ENCODE measurements at regions not wholly inside any gene's neighbourhood (a gene's known extent, or its start where the extent isn't known, plus 50 kb on each side); places are given as distances from the start of the nearest gene placed in this dataset.
"Not testable (repeated sequence)": the region's sequence is repeated elsewhere in the genome, so short reads cannot be mapped to it uniquely, and the experiment has no call there.

- H3K4me3 ChIP-seq; H3K4me1 ChIP-seq (replicated peaks); H3K27ac ChIP-seq; H3K36me3 ChIP-seq; DNase-seq (ENCODE audit: low spot score); H3K27me3 ChIP-seq (replicated peaks; ENCODE audit: insufficient read depth); intact Hi-C loops (cut with DNase I); H3K9me3 ChIP-seq: not testable (repeated sequence)
Measured at GRCh38 chr10:47675577-47675976, 87.8 kb downstream of the SYT15B start.

- H3K4me1 ChIP-seq (replicated peaks); DNase-seq (ENCODE audit: low spot score); intact Hi-C loops (cut with DNase I); H3K27ac ChIP-seq; H3K4me3 ChIP-seq; H3K27me3 ChIP-seq (replicated peaks; ENCODE audit: insufficient read depth); H3K9me3 ChIP-seq; H3K36me3 ChIP-seq: not testable (repeated sequence)
- no CpG with 5 or more reads among the region's 1 CpG for WGBS
Measured at GRCh38 chr10:47673128-47673527, 90.3 kb downstream of the SYT15B start.

GRCh38 chr10:47670857-47671256, 92.5 kb downstream of the SYT15B start:
- H3K27me3 ChIP-seq (replicated peaks; ENCODE audit: insufficient read depth); H3K9me3 ChIP-seq; H3K27ac ChIP-seq; intact Hi-C loops (cut with DNase I); H3K4me3 ChIP-seq; H3K4me1 ChIP-seq (replicated peaks); DNase-seq (ENCODE audit: low spot score); H3K36me3 ChIP-seq: not testable (repeated sequence)
- 72% methylated on average over 1 of the region's 2 CpGs for WGBS

- H3K4me1 ChIP-seq (replicated peaks); intact Hi-C loops (cut with DNase I); H3K9me3 ChIP-seq; H3K36me3 ChIP-seq; H3K27me3 ChIP-seq (replicated peaks; ENCODE audit: insufficient read depth); DNase-seq (ENCODE audit: low spot score); H3K27ac ChIP-seq; H3K4me3 ChIP-seq: not testable (repeated sequence)
- 79% methylated on average over 5 of the region's 8 CpGs for WGBS
Measured at GRCh38 chr10:47661955-47662577, 101.3 kb downstream of the SYT15B start.

- H3K4me1 ChIP-seq (replicated peaks); H3K4me3 ChIP-seq; H3K27me3 ChIP-seq (replicated peaks; ENCODE audit: insufficient read depth); H3K9me3 ChIP-seq; H3K27ac ChIP-seq; intact Hi-C loops (cut with DNase I); DNase-seq (ENCODE audit: low spot score); H3K36me3 ChIP-seq: not testable (repeated sequence)
- WGBS: 71% methylated on average over 1 of the region's 2 CpGs
Measured at GRCh38 chr10:47656732-47657131, 106.7 kb downstream of the SYT15B start.

- H3K4me1 ChIP-seq (replicated peaks); H3K27ac ChIP-seq; H3K9me3 ChIP-seq; H3K27me3 ChIP-seq (replicated peaks; ENCODE audit: insufficient read depth); DNase-seq (ENCODE audit: low spot score); H3K4me3 ChIP-seq; intact Hi-C loops (cut with DNase I); H3K36me3 ChIP-seq: not testable (repeated sequence)
- WGBS: 78% methylated on average over 1 of the region's 4 CpGs
Measured at GRCh38 chr10:47654161-47654560, 109.2 kb downstream of the SYT15B start.

- DNase-seq (ENCODE audit: low spot score): not testable (repeated sequence)
- 50% methylated on average over 1 of the region's 2 CpGs for WGBS
Measured at GRCh38 chr10:47648594-47648993, 114.8 kb downstream of the SYT15B start.

GRCh38 chr10:47647523-47648101, 115.8 kb downstream of the SYT15B start:
- H3K36me3 ChIP-seq; H3K9me3 ChIP-seq; H3K4me1 ChIP-seq (replicated peaks); H3K27me3 ChIP-seq (replicated peaks; ENCODE audit: insufficient read depth); intact Hi-C loops (cut with DNase I); H3K4me3 ChIP-seq; H3K27ac ChIP-seq; DNase-seq (ENCODE audit: low spot score): not testable (repeated sequence)
- WGBS: 48% methylated on average over 3 of the region's 3 CpGs

More at GRCh38 chr10:47648594-47648993, 114.8 kb downstream of the SYT15B start:
- H3K36me3 ChIP-seq; H3K9me3 ChIP-seq; H3K4me3 ChIP-seq; H3K27ac ChIP-seq; H3K27me3 ChIP-seq (replicated peaks; ENCODE audit: insufficient read depth); H3K4me1 ChIP-seq (replicated peaks); intact Hi-C loops (cut with DNase I): not testable (repeated sequence)

GRCh38 chr10:47646686-47647273, 116.6 kb downstream of the SYT15B start:
- H3K27ac ChIP-seq; intact Hi-C loops (cut with DNase I); H3K27me3 ChIP-seq (replicated peaks; ENCODE audit: insufficient read depth); H3K4me3 ChIP-seq; H3K4me1 ChIP-seq (replicated peaks); H3K9me3 ChIP-seq; H3K36me3 ChIP-seq: not testable (repeated sequence)
- peak in 1 of 4 experiments; percentile 42 for TF ChIP-seq CTCF (IDR thresholded peaks at IDR 0.05)
- DNase-seq (ENCODE audit: low spot score): peak; percentile 12
- 4% methylated on average over 2 of the region's 2 CpGs for WGBS

- H3K36me3 ChIP-seq; H3K4me1 ChIP-seq (replicated peaks); H3K9me3 ChIP-seq; H3K4me3 ChIP-seq; H3K27ac ChIP-seq; H3K27me3 ChIP-seq (replicated peaks; ENCODE audit: insufficient read depth); DNase-seq (ENCODE audit: low spot score); intact Hi-C loops (cut with DNase I): not testable (repeated sequence)
- WGBS: 87% methylated on average over 1 of the region's 1 CpG
Measured at GRCh38 chr10:47626975-47627374, 103.5 kb upstream of the AGAP9 start.

GRCh38 chr10:47622719-47623118, 99.3 kb upstream of the AGAP9 start:
- H3K27ac ChIP-seq; H3K27me3 ChIP-seq (replicated peaks; ENCODE audit: insufficient read depth); H3K4me3 ChIP-seq; H3K36me3 ChIP-seq; H3K4me1 ChIP-seq (replicated peaks); H3K9me3 ChIP-seq; intact Hi-C loops (cut with DNase I); DNase-seq (ENCODE audit: low spot score): not testable (repeated sequence)
- 51% methylated on average over 2 of the region's 2 CpGs for WGBS
